Dermis blood vessel endothelial cell (primary cell): ENCODE measurements at regions not wholly inside any gene's neighbourhood (a gene's known extent, or its start where the extent isn't known, plus 50 kb on each side); places are given as distances from the start of the nearest gene placed in this dataset.
"Not testable (repeated sequence)": the region's sequence is repeated elsewhere in the genome, so short reads cannot be mapped to it uniquely, and the experiment has no call there.

ENCODE experiments used
- DNase-seq: peaks from one replicate; pipeline ENCODE4 v3.0.0; 2010

- DNase-seq, result not testable (repeated sequence)
Observed at GRCh38 chrX:137884813-137885212, 318.9 kb downstream of the ZIC3 start.

DNA sequence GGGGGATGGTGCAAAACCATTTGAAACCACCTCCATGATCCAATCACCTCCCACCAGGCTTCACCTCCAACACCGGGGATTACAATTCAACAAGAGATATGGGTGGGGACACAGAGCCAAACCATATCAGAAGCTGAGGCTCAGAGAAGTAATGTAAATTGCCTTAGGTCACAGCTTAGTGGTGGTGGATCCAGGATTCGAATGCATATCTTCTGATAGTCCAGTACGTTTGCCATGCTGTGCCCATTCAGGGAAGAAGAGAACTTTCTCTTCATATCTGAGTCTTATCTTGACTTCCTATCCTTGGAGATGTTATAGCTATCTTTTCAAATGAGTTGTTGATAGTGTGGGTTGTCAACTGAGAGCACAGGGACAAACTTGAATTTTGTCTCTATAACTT, 325.5 kb downstream of the ZIC3 start:
- DNase-seq, result no peak

DNA sequence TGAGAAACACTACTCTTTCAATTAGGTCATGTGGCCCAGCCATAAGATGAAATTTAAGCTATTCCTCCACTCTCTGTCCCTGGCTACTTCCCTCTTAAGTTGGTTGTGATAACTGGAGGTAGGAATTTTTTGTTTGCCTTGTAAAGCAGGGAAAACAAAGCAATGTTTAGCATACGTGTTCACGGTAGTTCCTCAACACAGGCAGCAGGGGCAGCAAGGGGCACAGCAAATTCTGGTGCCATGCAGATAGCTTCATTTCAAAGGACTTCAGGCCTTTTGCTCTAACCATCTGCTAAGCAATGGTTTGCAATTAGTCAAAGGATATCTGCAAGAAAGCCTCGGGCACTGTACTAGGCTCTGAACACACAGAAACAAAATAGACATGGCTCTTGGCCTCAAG, 330.2 kb downstream of the ZIC3 start:
- DNase-seq, result no peak

- no peak for DNase-seq
Observed at GRCh38 chrX:137915466-137915865, 349.5 kb downstream of the ZIC3 start.

GRCh38 chrX:137916090-137916746, 350.3 kb downstream of the ZIC3 start:
- no peak for DNase-seq

- no peak for DNase-seq
Observed at GRCh38 chrX:137926090-137926489, 360.2 kb downstream of the ZIC3 start.

DNA sequence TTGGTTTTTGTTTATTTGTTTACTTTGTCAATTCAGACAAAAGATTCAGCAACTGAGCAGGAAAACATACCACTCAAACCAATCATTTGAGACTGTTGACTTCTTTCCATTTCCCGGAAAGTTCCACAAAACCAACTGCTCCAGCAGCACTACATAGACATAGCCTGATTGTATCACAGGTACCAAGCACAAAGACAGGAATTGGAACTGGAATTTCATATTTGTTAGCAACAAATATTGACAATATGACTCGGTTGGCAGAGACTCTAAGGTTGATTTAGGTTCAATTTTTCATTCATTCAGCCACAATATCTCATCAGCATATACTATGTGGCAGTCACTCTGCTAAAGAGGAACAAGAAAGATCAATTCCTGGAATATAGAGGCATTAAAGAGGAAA, 364.0 kb downstream of the ZIC3 start:
- no peak for DNase-seq

DNA sequence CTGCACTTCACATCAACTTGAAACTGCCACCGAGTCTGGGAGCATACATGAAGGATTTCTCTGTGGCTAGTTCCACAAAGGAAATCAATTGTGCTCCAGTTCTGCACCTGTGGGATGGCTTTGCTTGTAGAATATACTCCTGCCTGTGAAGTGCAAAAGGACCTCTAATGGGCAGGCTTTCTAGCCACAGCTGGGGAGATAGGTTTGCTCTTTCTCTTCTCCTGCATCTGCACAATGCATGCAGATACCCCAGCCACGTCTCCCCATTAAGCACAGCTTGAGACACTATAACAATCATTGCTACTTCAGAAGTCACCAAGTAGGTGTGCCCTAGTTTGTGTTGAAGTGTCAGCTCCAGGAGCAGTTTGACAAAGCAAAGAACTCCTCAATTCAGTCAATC, 364.6 kb downstream of the ZIC3 start:
- DNase-seq, result no peak

DNA sequence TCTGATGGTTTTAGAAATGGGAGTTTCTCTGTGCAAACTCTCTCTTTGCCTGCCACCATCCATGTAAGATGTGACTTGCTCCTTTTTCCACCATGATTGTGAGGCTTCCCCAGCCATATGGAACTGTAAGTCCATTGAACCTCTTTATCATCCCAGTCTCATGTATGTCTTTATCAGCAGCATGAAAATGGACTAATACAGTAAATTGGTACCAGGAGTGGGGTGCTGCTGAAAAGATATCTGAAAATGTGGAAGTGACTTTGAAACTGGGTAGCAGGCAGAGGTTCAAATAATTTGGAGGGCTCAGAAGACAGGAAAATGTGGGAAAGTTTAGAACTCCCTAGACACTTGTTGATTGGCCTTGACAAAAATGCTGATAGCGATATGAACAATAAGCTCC, 368.3 kb downstream of the ZIC3 start:
- not testable (repeated sequence) for DNase-seq

GRCh38 chrX:137934887-137935286, 369.0 kb downstream of the ZIC3 start:
- not testable (repeated sequence) for DNase-seq

GRCh38 chrX:137945470-137945869, 379.5 kb downstream of the ZIC3 start:
- no peak for DNase-seq

GRCh38 chrX:137969191-137969590, 403.3 kb downstream of the ZIC3 start:
- no peak for DNase-seq

GRCh38 chrX:137982472-137983172, 416.7 kb downstream of the ZIC3 start:
- DNase-seq, result no peak

GRCh38 chrX:137988470-137988869, 422.5 kb downstream of the ZIC3 start:
- DNase-seq, result no peak

GRCh38 chrX:137998619-137999018, 432.7 kb downstream of the ZIC3 start:
- DNase-seq, result no peak

- DNase-seq, result no peak
Observed at GRCh38 chrX:137999071-137999470, 433.1 kb downstream of the ZIC3 start.

- no peak for DNase-seq
Observed at GRCh38 chrX:137999552-137999951, 433.6 kb downstream of the ZIC3 start.

DNA sequence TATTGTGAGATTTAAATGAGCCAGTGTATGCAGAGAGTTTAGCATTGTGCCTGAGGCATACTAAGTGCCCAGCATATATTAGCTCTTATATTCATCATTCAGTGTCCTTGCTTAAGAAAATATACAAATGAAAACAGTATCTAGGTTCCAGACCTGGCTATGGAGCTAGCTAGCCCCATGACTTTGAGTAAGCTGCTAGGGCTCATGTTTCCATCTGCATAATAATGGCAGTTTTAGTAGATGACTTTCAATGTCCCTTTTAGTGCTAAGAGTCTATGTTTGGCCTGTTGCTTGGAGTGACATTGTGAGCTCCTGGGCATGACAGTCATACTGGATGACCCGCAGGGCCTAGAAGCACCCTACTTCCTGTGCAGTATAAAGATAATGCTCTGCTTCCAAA, 435.3 kb downstream of the ZIC3 start:
- DNase-seq, result no peak

DNA sequence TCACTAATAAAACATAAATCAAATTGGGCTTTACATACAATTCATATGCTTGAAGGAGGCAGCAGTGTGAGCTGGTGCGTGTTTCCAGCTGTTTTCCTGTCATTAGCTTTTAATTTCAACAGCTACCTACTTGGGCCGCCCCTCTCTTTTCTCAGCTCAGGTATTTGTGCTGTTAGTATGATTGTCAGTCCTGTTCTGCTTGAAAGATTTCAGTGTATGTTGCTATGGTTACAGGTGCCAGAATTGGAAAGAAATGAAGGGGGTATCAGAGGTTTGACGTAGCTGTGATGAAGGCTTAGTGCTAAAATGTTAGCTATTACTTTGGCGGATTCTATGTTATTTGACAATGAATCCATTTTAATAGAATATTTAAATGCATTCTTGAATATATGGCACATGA, 440.3 kb downstream of the ZIC3 start:
- DNase-seq, result no peak

DNA sequence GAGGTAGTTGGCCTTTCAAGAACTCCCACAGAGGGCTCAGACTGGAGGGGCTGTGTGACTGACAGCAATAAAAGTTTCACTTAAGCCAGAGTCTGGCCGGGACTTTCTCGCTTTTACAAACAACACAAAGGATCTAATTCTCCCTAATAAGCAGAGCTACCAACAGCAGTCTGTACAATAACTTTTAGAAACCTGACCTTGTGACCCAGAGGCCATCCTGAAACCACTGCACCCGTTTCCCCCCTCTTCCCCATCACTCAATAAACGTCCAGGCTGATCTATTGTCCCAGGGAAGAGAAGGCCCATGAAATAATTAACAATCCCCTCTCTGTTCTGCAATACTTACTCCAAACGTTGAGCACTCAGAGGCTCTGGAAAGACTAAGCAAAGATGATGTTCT, 442.4 kb downstream of the ZIC3 start:
- DNase-seq, result no peak

GRCh38 chrX:138011468-138011867, 445.5 kb downstream of the ZIC3 start:
- DNase-seq, result no peak

DNA sequence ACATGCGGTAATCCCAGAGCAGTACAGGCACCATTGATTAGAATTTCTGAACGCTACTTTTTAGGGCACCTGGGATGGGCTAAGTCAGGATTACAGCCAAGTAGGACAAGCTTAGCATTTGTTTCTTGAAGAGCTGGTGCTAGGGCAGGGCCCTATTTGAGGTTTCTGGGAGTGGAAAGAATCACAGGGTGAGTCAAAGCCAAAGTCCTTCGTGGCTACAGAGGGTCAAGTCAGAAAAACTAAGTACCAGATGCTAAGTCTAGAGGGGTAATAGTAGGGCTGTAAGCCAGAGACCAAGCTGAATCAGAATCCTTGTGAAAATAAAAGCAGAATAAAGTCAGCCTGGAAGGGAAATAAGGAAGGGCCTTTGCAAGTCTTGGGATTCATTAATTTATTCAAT, 448.6 kb downstream of the ZIC3 start:
- DNase-seq, result no peak

DNA sequence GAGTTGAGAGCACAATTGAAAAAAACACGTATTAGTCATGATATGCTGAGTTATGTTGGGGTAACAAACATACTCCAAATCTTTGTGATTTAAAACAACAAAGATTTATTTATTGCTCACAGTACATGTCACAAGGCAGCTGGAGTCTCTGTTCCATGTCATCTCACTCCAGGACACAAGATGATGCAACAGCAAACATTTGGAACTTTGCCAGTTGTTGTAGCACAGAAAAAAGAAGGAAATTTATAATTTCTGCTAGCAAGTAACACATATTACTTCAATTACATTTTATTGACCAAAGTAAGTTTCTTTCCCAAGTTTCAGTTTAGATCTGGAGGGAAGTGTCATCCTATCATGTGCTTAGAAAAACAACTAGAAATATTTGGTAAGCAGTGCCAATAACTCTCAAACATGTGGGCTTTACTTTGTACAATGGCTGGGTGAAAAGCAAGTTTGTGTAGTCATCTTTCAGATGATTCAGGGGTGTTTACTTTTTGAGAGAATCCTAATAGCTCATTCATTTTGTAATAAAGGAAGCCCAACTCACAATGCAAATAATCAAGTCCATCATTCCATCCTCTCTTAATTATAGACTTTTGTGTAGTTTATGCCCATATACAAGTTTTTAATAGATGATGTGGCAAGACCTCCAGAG, 452.3 kb downstream of the ZIC3 start:
- DNase-seq, result no peak

GRCh38 chrX:138020941-138021340, 455.0 kb downstream of the ZIC3 start:
- DNase-seq, result no peak
